Prostate gland (tissue), 2 donors: ENCODE measurements at regions not wholly inside any gene's neighbourhood (a gene's known extent, or its start where the extent isn't known, plus 50 kb on each side); places are given as distances from the start of the nearest gene placed in this dataset.

ENCODE experiments used
- DNase-seq: peaks from one replicate; pipeline ENCODE4 v3.0.0-alpha.2; 2019; ENCODE audit warnings: low spot score
- H3K27ac ChIP-seq, 2 donors: fragments of 200-600 bp; sonication (generic); 2 replicates each; pipeline ENCODE4 v1.5.1; 2017 to 2019
- H3K27me3 ChIP-seq: fragments of 200-600 bp; sonication (generic); replicated peaks from 2 replicates; pipeline ENCODE4 v1.5.1; 2019; ENCODE audit not compliant: insufficient read depth
- H3K36me3 ChIP-seq, 2 donors: fragments of 200-600 bp; sonication (generic); 1 replicate in 1 of 2; 2 replicates in 1 of 2; pipeline versions ENCODE4 v1.5.1 to v1.8.1; 2017 to 2019
- H3K4me1 ChIP-seq: fragments of 200-600 bp; sonication (generic); replicated peaks from 2 replicates; pipeline ENCODE4 v1.5.1; 2019
- H3K4me3 ChIP-seq, 2 donors: fragments of 200-600 bp; sonication (generic); 2 replicates each; pipeline ENCODE4 v1.5.1; 2017 to 2019
- H3K9me3 ChIP-seq: fragments of 200-600 bp; sonication (generic); 2 replicates; pipeline ENCODE4 v1.5.1; 2017
- POLR2A ChIP-seq: fragments of 450-650 bp; IDR thresholded peaks from one replicate; pipeline ENCODE4 v1.6.1; 2016; ENCODE audit warnings: antibody characterized with exemption, mild to moderate bottlenecking
- POLR2AphosphoS5 ChIP-seq: sonication (generic); formaldehyde crosslinking; IDR thresholded peaks from one replicate; pipeline ENCODE4 v1.6.1; 2017; ENCODE audit warnings: antibody characterized with exemption
- WGBS: methylation state at CpG from one replicate; pipeline ENCODE4 v1.1.5; 2018; 5-methylcytosine and 5-hydroxymethylcytosine counted together
- intact Hi-C: fragments of 100-400 bp; cut with DNase I; formaldehyde crosslinking; loops from one replicate; pipeline ENCODE4 v1.14.2; 2022
- TF ChIP-seq, protein P1 (sequence below), 4 experiments: fragments of 200-600 bp in 2 of 4; fragments of 450-650 bp in 2 of 4; sonication (generic) in 2 of 4; IDR thresholded peaks; 1 replicate in 3 of 4; 2 replicates in 1 of 4; pipeline ENCODE4 v1.5.1; 2016 to 2019; ENCODE audit warnings: antibody characterized with exemption in 4 of 4, mild to moderate bottlenecking in 2 of 4, moderate library complexity in 2 of 4

DNA sequence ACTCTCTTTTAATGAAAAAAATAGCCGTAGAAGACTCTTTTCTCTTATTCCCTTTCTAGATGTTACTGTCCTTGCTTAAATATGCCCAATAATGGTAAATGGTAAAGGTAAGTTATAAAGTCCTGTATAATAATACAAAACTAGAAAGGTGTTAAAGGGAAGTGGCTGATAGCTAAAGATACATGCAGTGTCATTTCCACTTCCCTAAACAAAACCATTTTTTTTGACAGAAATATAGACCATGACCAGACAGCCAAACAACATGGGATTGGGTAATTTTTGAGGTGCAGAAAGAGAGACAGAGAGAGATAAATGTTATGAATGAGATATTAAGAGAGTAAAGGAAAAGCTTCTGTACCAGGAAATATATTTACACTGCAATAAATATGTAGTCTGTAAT lies 731.7 kb upstream of the REG3G start:
- H3K9me3 ChIP-seq = no peaks in the 10 kb centered on the region
- TF ChIP-seq POLR2AphosphoS5 (no peak), POLR2A (no peak)
- TF ChIP-seq, protein P1, sequence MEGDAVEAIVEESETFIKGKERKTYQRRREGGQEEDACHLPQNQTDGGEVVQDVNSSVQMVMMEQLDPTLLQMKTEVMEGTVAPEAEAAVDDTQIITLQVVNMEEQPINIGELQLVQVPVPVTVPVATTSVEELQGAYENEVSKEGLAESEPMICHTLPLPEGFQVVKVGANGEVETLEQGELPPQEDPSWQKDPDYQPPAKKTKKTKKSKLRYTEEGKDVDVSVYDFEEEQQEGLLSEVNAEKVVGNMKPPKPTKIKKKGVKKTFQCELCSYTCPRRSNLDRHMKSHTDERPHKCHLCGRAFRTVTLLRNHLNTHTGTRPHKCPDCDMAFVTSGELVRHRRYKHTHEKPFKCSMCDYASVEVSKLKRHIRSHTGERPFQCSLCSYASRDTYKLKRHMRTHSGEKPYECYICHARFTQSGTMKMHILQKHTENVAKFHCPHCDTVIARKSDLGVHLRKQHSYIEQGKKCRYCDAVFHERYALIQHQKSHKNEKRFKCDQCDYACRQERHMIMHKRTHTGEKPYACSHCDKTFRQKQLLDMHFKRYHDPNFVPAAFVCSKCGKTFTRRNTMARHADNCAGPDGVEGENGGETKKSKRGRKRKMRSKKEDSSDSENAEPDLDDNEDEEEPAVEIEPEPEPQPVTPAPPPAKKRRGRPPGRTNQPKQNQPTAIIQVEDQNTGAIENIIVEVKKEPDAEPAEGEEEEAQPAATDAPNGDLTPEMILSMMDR (IDR thresholded peaks at IDR 0.05) = no peak
- WGBS = 92% methylated on average over 1 of the region's 1 CpG
- intact Hi-C loops = no loop called here
- H3K4me3 ChIP-seq = no peak overlapping the region
- no peak for DNase-seq
- H3K36me3 ChIP-seq = no peaks in the 10 kb centered on the region
- no peak overlapping the region for H3K27ac ChIP-seq
- no peaks in the 10 kb centered on the region for H3K4me1 ChIP-seq
- H3K27me3 ChIP-seq = no peaks in the 10 kb centered on the region

DNA sequence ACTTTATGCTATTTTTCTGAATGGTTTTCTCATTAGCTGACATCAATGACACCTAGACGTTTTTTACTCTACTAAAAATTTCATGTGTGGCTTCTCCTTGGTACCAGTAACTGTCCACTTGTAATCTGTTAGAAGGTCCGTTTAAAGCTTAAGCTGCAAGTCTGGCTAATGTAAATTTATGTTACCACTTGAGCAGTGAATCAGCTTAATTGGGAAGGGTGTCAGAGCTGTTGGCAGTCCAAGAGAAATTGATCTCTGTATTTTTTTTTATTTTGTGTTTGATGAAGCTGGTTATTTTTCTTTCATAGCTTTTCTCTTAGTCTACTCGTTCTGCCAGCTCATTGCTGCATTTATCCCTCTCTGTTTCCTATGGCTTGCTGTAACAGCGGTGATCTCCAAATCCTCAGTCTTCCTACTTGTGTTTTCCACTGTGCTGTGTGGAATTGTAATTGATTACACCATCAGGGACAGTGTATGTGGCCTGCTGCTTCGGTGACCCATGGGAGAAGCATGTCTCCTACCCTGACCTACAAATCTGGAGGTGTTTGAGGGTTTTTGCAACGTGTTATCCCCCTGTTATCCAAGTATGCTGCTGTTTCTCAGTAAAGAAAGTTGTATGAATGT lies 724.2 kb upstream of the REG3G start:
- no peak overlapping the region for H3K27ac ChIP-seq

DNA sequence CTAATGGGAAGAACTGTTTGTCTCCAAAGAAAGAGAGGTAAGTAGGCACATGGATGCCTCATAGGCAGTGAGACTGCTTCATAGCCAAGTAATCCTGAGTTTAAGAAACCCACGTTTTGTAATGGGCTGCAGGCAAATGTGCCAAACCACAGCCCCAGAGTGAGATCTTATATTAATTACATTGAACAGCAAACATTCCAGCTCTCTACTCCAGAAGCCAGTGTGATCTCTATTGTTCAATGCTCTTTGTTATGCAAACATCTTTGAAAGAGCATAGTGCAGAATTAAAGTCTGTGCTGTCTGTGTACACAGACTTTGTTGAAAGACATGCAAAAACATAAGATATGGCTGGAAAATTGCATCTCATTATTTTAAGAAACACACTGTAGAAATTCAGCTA lies 720.8 kb upstream of the REG3G start:
- no peak overlapping the region for H3K4me3 ChIP-seq
- no peak for DNase-seq
- H3K27ac ChIP-seq = no peak overlapping the region
- WGBS = 7% methylated on average over 1 of the region's 1 CpG
- H3K36me3 ChIP-seq = no peaks in the 10 kb centered on the region
- intact Hi-C loops = no loop called here
- TF ChIP-seq POLR2AphosphoS5 (no peak), POLR2A (no peak)
- TF ChIP-seq, protein P1 (IDR thresholded peaks at IDR 0.05) = no peak
- no peaks in the 10 kb centered on the region for H3K27me3 ChIP-seq
- H3K4me1 ChIP-seq = no peaks in the 10 kb centered on the region
- H3K9me3 ChIP-seq = no peaks in the 10 kb centered on the region

More for the DNA sequence above, 724.2 kb upstream of the REG3G start:
- 67% methylated on average over 6 of the region's 6 CpGs for WGBS
- no peak for DNase-seq
- Histone ChIP-seq H3K36me3 (no peaks in the 10 kb centered on the region), H3K27me3 (no peaks in the 10 kb centered on the region), H3K9me3 (no peaks in the 10 kb centered on the region), H3K4me1 (no peaks in the 10 kb centered on the region), H3K4me3 (no peak overlapping the region)
- intact Hi-C loops = no loop called here
- TF ChIP-seq POLR2AphosphoS5 = no peak
- TF ChIP-seq, protein P1 (IDR thresholded peaks at IDR 0.05) = no peak
- TF ChIP-seq POLR2A = no peak

DNA sequence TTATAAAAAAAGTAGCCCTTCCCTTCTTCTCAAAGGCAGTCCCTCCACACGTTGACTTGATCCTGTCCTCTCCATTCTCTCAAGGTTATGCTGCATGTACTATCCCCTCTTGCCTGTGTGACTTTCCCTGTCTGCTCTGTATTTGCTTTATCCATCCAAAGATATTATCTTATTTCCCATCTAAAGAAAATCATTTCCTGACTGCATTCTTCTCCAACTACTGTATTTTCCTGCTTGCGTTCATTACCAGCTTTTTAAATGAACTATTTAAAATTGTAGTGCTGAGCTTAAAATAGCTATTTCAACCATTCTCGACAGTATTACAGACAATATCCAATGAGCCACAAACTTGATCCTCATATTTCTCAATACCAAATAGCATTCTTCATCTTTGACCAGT lies 716.0 kb upstream of the REG3G start:
- no peaks in the 10 kb centered on the region for H3K36me3 ChIP-seq
- no peaks in the 10 kb centered on the region for H3K27me3 ChIP-seq
- H3K9me3 ChIP-seq = no peaks in the 10 kb centered on the region
- H3K4me1 ChIP-seq = no peaks in the 10 kb centered on the region
- TF ChIP-seq POLR2A (no peak), POLR2AphosphoS5 (no peak)
- TF ChIP-seq, protein P1 (IDR thresholded peaks at IDR 0.05) = no peak
- intact Hi-C loops = no loop called here
- H3K4me3 ChIP-seq = no peak overlapping the region
- no peak overlapping the region for H3K27ac ChIP-seq
- WGBS = 59% methylated on average over 3 of the region's 3 CpGs
- DNase-seq = no peak

DNA sequence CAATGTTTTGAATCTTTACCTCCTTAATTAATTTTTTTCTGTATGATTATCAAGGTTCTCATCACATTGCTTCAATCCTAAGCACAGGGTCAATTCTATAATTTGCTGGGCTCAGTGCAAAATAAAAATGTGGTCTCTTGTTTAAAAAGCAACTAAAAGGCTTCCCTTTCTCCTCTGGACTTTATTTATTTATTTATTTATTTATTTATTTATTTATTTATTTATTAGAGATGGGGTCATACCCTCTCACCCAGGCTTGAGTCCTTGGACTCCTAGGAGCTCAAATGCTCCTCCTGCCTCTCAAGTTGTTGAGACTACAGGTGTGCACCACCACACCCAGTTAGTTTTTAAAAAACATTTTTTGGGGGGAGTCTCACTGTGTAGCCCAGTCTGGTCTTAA lies 710.1 kb upstream of the REG3G start:
- DNase-seq = no peak
- no peak overlapping the region for H3K27ac ChIP-seq
- no peak overlapping the region for H3K4me3 ChIP-seq
- H3K27me3 ChIP-seq = no peaks in the 10 kb centered on the region
- no peaks in the 10 kb centered on the region for H3K4me1 ChIP-seq
- no peaks in the 10 kb centered on the region for H3K36me3 ChIP-seq
- no peaks in the 10 kb centered on the region for H3K9me3 ChIP-seq
- intact Hi-C loops = no loop called here
- TF ChIP-seq, protein P1 (IDR thresholded peaks at IDR 0.05) = no peak
- TF ChIP-seq POLR2AphosphoS5 (no peak), POLR2A (no peak)
